Endothelial cell of umbilical vein (primary cell): ENCODE measurements at regions not wholly inside any gene's neighbourhood (a gene's known extent, or its start where the extent isn't known, plus 50 kb on each side); places are given as distances from the start of the nearest gene placed in this dataset.

Experiments used
- EZH2 ChIP-seq: IDR thresholded peaks from 2 replicates; pipeline ENCODE4 v1.6.1; 2012; ENCODE audit warnings: borderline replicate concordance, low read depth, mild to moderate bottlenecking, moderate library complexity, low read length, inconsistent platforms; ENCODE audit not compliant: severe bottlenecking
- JUN ChIP-seq: IDR thresholded peaks from 2 replicates; pipeline ENCODE4 v1.6.1; 2011; ENCODE audit warnings: borderline replicate concordance, low read depth; ENCODE audit not compliant: insufficient read length, insufficient read depth
- TF ChIP-seq, protein P1 (sequence below), 2 donors: IDR thresholded peaks; 1 replicate in 1 of 2; 2 replicates in 1 of 2; pipeline ENCODE4 v1.5.1; 2011; ENCODE audit warnings: low read length in 2 of 2, mild to moderate bottlenecking in 2 of 2, moderate library complexity in 2 of 2, control low read depth in 1 of 2, inconsistent platforms in 1 of 2, low read depth in 1 of 2; ENCODE audit not compliant: insufficient read depth in 1 of 2; ENCODE audit errors: extremely low read depth in 1 of 2

DNA sequence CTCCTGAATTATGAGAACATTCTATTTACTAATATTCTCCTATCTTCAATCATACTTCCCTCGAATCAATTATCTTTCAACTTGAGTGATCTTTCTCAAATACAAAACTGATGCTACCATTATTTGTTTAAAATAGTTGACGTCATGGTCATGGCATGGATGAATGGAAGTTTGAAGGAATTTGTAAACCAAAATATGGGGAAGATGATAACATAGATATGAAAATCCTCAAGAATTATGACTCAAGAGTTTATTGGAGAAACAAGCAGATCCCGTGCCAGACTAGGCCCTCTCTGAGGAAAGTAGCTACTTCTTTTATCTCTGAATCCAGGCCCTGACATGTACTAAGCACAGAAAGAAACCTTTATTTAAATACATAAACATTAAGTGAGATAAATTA is 270.4 kb upstream of the MC4R start:
- TF ChIP-seq EZH2 (no peak), JUN (no peak)
- TF ChIP-seq, protein P1, sequence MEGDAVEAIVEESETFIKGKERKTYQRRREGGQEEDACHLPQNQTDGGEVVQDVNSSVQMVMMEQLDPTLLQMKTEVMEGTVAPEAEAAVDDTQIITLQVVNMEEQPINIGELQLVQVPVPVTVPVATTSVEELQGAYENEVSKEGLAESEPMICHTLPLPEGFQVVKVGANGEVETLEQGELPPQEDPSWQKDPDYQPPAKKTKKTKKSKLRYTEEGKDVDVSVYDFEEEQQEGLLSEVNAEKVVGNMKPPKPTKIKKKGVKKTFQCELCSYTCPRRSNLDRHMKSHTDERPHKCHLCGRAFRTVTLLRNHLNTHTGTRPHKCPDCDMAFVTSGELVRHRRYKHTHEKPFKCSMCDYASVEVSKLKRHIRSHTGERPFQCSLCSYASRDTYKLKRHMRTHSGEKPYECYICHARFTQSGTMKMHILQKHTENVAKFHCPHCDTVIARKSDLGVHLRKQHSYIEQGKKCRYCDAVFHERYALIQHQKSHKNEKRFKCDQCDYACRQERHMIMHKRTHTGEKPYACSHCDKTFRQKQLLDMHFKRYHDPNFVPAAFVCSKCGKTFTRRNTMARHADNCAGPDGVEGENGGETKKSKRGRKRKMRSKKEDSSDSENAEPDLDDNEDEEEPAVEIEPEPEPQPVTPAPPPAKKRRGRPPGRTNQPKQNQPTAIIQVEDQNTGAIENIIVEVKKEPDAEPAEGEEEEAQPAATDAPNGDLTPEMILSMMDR (IDR thresholded peaks at IDR 0.05; ENCODE audit: extremely low read depth in 1 of 2, insufficient read depth in 1 of 2, low read depth in 1 of 2, low read length in 2 of 2) = no peak
